ENCODE measurements at regions not wholly inside any gene's neighbourhood (a gene's known extent, or its start where the extent isn't known, plus 50 kb on each side); places are given as distances from the start of the nearest gene placed in this dataset.

DNA sequence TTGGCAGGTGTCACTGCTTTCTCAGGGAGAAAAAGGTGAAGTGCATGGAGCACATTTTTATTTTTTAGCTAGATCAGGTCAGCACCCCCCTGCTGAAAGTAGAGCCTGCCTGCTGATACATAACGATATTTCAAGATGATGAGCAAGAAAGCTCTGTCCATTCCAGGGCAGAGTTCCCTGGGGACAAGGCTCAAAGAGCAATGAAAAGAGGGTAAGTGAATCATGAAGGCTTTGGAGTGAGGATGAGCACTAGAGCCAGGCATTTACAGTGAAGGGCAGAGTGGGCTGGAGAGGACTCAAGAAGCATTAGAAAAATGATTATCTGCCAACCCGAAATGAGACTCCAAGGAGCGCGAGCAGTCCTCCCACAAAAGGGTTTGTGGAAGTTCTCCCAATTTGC lies 345.7 kb downstream of the TLE4 start:
- TF ChIP-seq NFYA (IDR thresholded peaks at IDR 0.05; ENCODE audit: borderline replicate concordance, low read depth, low read length) (no peak), ATF7 (IDR thresholded peaks at IDR 0.05; ENCODE audit: low read depth) (no peak), GATAD2B (conservative IDR thresholded peaks at IDR 0.05; ENCODE audit: low read depth) (no peak)
- TF ChIP-seq, protein P1, sequence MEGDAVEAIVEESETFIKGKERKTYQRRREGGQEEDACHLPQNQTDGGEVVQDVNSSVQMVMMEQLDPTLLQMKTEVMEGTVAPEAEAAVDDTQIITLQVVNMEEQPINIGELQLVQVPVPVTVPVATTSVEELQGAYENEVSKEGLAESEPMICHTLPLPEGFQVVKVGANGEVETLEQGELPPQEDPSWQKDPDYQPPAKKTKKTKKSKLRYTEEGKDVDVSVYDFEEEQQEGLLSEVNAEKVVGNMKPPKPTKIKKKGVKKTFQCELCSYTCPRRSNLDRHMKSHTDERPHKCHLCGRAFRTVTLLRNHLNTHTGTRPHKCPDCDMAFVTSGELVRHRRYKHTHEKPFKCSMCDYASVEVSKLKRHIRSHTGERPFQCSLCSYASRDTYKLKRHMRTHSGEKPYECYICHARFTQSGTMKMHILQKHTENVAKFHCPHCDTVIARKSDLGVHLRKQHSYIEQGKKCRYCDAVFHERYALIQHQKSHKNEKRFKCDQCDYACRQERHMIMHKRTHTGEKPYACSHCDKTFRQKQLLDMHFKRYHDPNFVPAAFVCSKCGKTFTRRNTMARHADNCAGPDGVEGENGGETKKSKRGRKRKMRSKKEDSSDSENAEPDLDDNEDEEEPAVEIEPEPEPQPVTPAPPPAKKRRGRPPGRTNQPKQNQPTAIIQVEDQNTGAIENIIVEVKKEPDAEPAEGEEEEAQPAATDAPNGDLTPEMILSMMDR (IDR thresholded peaks at IDR 0.05 in 2 of 3, conservative IDR thresholded peaks at IDR 0.05 in 1 of 3; ENCODE audit: control insufficient read depth in 2 of 3, extremely low read depth in 1 of 3, insufficient read depth in 1 of 3, low read depth in 3 of 3, low read length in 3 of 3) = no peak
- TF ChIP-seq, protein P2, sequence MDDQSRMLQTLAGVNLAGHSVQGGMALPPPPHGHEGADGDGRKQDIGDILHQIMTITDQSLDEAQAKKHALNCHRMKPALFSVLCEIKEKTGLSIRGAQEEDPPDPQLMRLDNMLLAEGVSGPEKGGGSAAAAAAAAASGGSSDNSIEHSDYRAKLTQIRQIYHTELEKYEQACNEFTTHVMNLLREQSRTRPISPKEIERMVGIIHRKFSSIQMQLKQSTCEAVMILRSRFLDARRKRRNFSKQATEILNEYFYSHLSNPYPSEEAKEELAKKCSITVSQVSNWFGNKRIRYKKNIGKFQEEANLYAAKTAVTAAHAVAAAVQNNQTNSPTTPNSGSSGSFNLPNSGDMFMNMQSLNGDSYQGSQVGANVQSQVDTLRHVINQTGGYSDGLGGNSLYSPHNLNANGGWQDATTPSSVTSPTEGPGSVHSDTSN (IDR thresholded peaks at IDR 0.05; ENCODE audit: insufficient replicate concordance, low read depth, low read length) = no peak

All from GM12878 (cell line).